HepG2 (cell line): ENCODE measurements at regions not wholly inside any gene's neighbourhood (a gene's known extent, or its start where the extent isn't known, plus 50 kb on each side); places are given as distances from the start of the nearest gene placed in this dataset.

Source experiments
- ARNTL ChIP-seq: sonication (generic); formaldehyde crosslinking; IDR thresholded peaks from 2 replicates; pipeline ENCODE4 v1.4.0; 2020; ENCODE audit warnings: mild to moderate bottlenecking, missing genetic modification reagents
- EZH2 ChIP-seq: conservative IDR thresholded peaks from 2 replicates; pipeline ENCODE4 v1.6.1; 2012; ENCODE audit warnings: mild to moderate bottlenecking, low read depth, low read length, moderate library complexity
- POLR2AphosphoS5 ChIP-seq: IDR thresholded peaks from 2 replicates; pipeline ENCODE4 v1.6.1; 2012; ENCODE audit warnings: low read depth, low read length
- SMARCC2 ChIP-seq: fragments of 450-650 bp; IDR thresholded peaks from 2 replicates; pipeline ENCODE4 v1.6.1; 2017; ENCODE audit warnings: antibody characterized with exemption, mild to moderate bottlenecking
- ZNF335 ChIP-seq: sonication (generic); formaldehyde crosslinking; IDR thresholded peaks from 2 replicates; pipeline ENCODE4 v1.4.0; 2020; ENCODE audit warnings: missing genetic modification reagents
- ZNF446 ChIP-seq: sonication (generic); formaldehyde crosslinking; IDR thresholded peaks from 2 replicates; pipeline ENCODE4 v1.5.0; 2020; ENCODE audit warnings: mild to moderate bottlenecking, missing genetic modification reagents
- TF ChIP-seq, protein P1 (sequence below): sonication (generic); formaldehyde crosslinking; IDR thresholded peaks from 2 replicates; pipeline ENCODE4 v1.5.0; 2020; ENCODE audit warnings: mild to moderate bottlenecking, missing genetic modification reagents, moderate library complexity
- TF ChIP-seq, protein P2 (sequence below): sonication (generic); formaldehyde crosslinking; IDR thresholded peaks from 2 replicates; pipeline ENCODE4 v1.8.1; 2022; ENCODE audit warnings: mild to moderate bottlenecking, missing genetic modification reagents

DNA sequence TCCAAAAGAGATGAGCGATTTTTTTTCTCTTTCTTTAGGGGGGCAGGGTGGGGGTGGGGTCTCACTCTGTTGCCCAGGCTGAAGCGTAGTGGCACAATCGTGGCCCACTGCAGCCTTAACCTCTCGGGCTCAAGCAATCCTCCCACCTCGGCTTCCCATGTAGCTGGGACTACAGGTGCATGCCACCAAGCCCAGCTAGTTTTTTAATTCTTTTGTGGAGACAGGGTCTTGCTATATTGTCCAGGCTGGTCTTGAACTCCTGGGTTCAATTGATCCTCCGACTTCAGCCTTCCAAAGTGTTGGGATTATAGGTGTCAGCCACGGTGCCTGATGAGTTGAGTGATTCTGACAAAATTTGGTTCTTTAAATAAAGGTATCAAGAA is 127.0 kb downstream of the ARRDC3 start:
- TF ChIP-seq, protein P1, sequence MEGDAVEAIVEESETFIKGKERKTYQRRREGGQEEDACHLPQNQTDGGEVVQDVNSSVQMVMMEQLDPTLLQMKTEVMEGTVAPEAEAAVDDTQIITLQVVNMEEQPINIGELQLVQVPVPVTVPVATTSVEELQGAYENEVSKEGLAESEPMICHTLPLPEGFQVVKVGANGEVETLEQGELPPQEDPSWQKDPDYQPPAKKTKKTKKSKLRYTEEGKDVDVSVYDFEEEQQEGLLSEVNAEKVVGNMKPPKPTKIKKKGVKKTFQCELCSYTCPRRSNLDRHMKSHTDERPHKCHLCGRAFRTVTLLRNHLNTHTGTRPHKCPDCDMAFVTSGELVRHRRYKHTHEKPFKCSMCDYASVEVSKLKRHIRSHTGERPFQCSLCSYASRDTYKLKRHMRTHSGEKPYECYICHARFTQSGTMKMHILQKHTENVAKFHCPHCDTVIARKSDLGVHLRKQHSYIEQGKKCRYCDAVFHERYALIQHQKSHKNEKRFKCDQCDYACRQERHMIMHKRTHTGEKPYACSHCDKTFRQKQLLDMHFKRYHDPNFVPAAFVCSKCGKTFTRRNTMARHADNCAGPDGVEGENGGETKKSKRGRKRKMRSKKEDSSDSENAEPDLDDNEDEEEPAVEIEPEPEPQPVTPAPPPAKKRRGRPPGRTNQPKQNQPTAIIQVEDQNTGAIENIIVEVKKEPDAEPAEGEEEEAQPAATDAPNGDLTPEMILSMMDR (CRISPR knock-in tag): no peak
- no peak for TF ChIP-seq ZNF335 (CRISPR knock-in tag)
- TF ChIP-seq, protein P2, sequence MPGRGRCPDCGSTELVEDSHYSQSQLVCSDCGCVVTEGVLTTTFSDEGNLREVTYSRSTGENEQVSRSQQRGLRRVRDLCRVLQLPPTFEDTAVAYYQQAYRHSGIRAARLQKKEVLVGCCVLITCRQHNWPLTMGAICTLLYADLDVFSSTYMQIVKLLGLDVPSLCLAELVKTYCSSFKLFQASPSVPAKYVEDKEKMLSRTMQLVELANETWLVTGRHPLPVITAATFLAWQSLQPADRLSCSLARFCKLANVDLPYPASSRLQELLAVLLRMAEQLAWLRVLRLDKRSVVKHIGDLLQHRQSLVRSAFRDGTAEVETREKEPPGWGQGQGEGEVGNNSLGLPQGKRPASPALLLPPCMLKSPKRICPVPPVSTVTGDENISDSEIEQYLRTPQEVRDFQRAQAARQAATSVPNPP (CRISPR knock-in tag): no peak
- no peak for TF ChIP-seq ZNF446 (CRISPR knock-in tag)
- no peak for TF ChIP-seq POLR2AphosphoS5
- no peak for TF ChIP-seq ARNTL (CRISPR knock-in tag)
- TF ChIP-seq EZH2: no peak
- no peak for TF ChIP-seq SMARCC2
